Mesenchymal stem cell (in vitro differentiated cells and primary cell): ENCODE measurements at regions not wholly inside any gene's neighbourhood (a gene's known extent, or its start where the extent isn't known, plus 50 kb on each side); places are given as distances from the start of the nearest gene placed in this dataset.

Experiments used
- DNase-seq: peaks from one replicate; pipeline ENCODE4 v3.0.0-alpha.2; 2013
- H2AFZ ChIP-seq: one replicate; pipeline ENCODE4 v1.6.1; 2013; ENCODE audit warnings: low read depth, mild to moderate bottlenecking, control low read depth, inconsistent platforms, low read length, moderate library complexity
- H2AK5ac ChIP-seq: 2 replicates; pipeline ENCODE4 v1.6.1; 2013; ENCODE audit warnings: low read length, moderate library complexity, mild to moderate bottlenecking, inconsistent platforms; ENCODE audit not compliant: severe bottlenecking
- H2BK120ac ChIP-seq: one replicate; pipeline ENCODE4 v1.6.1; 2013; ENCODE audit warnings: low read depth, mild to moderate bottlenecking, inconsistent platforms, low read length, moderate library complexity
- H2BK12ac ChIP-seq, 2 experiments: one replicate each; pipeline ENCODE4 v1.6.1; 2013; ENCODE audit warnings: inconsistent platforms in 2 of 2, low read length in 2 of 2, mild to moderate bottlenecking in 2 of 2, moderate library complexity in 2 of 2, control low read depth in 1 of 2
- H2BK15ac ChIP-seq: one replicate; pipeline ENCODE4 v1.6.1; 2013; ENCODE audit warnings: mild to moderate bottlenecking, low read depth, inconsistent platforms; ENCODE audit not compliant: poor library complexity, severe bottlenecking
- H2BK5ac ChIP-seq: 2 replicates; pipeline ENCODE4 v1.6.1; 2013; ENCODE audit warnings: low read depth, mild to moderate bottlenecking, low read length, control low read depth, inconsistent platforms; ENCODE audit not compliant: poor library complexity, severe bottlenecking
- H3K14ac ChIP-seq, 2 experiments: one replicate each; pipeline ENCODE4 v1.6.1; 2013; ENCODE audit warnings: inconsistent platforms in 2 of 2, low read length in 2 of 2, control low read depth in 1 of 2, mild to moderate bottlenecking in 1 of 2, moderate library complexity in 1 of 2
- H3K18ac ChIP-seq, 2 experiments: one replicate each; pipeline ENCODE4 v1.6.1; 2013; ENCODE audit warnings: inconsistent platforms in 2 of 2, low read length in 2 of 2, control low read depth in 1 of 2, low read depth in 1 of 2, mild to moderate bottlenecking in 1 of 2
- H3K23ac ChIP-seq, 2 experiments: one replicate each; pipeline ENCODE4 v1.6.1; 2013; ENCODE audit warnings: inconsistent platforms in 2 of 2, low read length in 2 of 2, mild to moderate bottlenecking in 2 of 2, moderate library complexity in 2 of 2, control low read depth in 1 of 2
- H3K27ac ChIP-seq: 2 replicates; pipeline ENCODE4 v1.5.1; 2013; ENCODE audit warnings: mild to moderate bottlenecking, moderate library complexity, low read length, control low read depth, inconsistent platforms; ENCODE audit not compliant: poor library complexity, severe bottlenecking
- H3K27me3 ChIP-seq, 2 experiments: 2 replicates each; pipeline versions ENCODE4 v1.6.1 to v1.7.0; 2013; ENCODE audit warnings: low read length in 2 of 2, mild to moderate bottlenecking in 2 of 2, moderate library complexity in 2 of 2, control low read depth in 1 of 2, inconsistent platforms in 1 of 2; ENCODE audit not compliant: control insufficient read depth in 1 of 2, insufficient read depth in 1 of 2
- H3K36me3 ChIP-seq, 2 experiments: 2 replicates each; pipeline versions ENCODE4 v1.6.1 to v1.7.0; 2013; ENCODE audit warnings: low read length in 2 of 2, control low read depth in 1 of 2, inconsistent platforms in 1 of 2, low read depth in 1 of 2, mild to moderate bottlenecking in 1 of 2; ENCODE audit not compliant: insufficient read depth in 2 of 2, control insufficient read depth in 1 of 2
- H3K4ac ChIP-seq, 2 experiments: one replicate each; pipeline ENCODE4 v1.6.1; 2013; ENCODE audit warnings: inconsistent platforms in 2 of 2, low read length in 2 of 2, mild to moderate bottlenecking in 2 of 2, moderate library complexity in 2 of 2, control low read depth in 1 of 2, low read depth in 1 of 2
- H3K4me1 ChIP-seq: 2 replicates; pipeline ENCODE4 v1.6.1; 2013; ENCODE audit warnings: low read depth, low read length, control low read depth; ENCODE audit not compliant: control insufficient read depth, insufficient read depth
- H3K4me2 ChIP-seq: 2 replicates; pipeline ENCODE4 v1.6.1; 2013; ENCODE audit warnings: low read length, mild to moderate bottlenecking, inconsistent platforms; ENCODE audit not compliant: poor library complexity, severe bottlenecking
- H3K4me3 ChIP-seq, 2 experiments: 2 replicates each; pipeline versions ENCODE4 v1.5.1 to v1.7.0; 2013; ENCODE audit warnings: low read length in 2 of 2, mild to moderate bottlenecking in 2 of 2, control low read depth in 1 of 2, low read depth in 1 of 2; ENCODE audit not compliant: insufficient read depth in 1 of 2
- H3K79me1 ChIP-seq: replicated peaks from 2 replicates; pipeline ENCODE4 v1.6.1; 2013; ENCODE audit warnings: mild to moderate bottlenecking, control low read depth, low read length, inconsistent platforms; ENCODE audit not compliant: poor library complexity, severe bottlenecking
- H3K9ac ChIP-seq: 2 replicates; pipeline ENCODE4 v1.7.0; 2013; ENCODE audit warnings: mild to moderate bottlenecking, low read length, moderate library complexity
- H3K9me3 ChIP-seq: 2 replicates; pipeline ENCODE4 v1.7.0; 2013; ENCODE audit warnings: mild to moderate bottlenecking, low read length; ENCODE audit not compliant: control insufficient read depth
- H4K8ac ChIP-seq: one replicate; pipeline ENCODE4 v1.6.1; 2013; ENCODE audit warnings: inconsistent platforms, mild to moderate bottlenecking, low read length, moderate library complexity
- H4K91ac ChIP-seq: one replicate; pipeline ENCODE4 v1.6.1; 2013; ENCODE audit warnings: mild to moderate bottlenecking, low read length, inconsistent platforms
- WGBS: methylation state at CpG from one replicate; pipeline ENCODE4 v1.1.7; 2013; ENCODE audit warnings: mixed read lengths; 5-methylcytosine and 5-hydroxymethylcytosine counted together

GRCh38 chr19:29001597-29002245 lies 211.2 kb downstream of the UQCRFS1 start:
- no peak overlapping the region for H2BK5ac ChIP-seq
- H3K14ac ChIP-seq, result no peak overlapping the region
- no peaks in the 10 kb centered on the region for H3K36me3 ChIP-seq
- H3K9ac ChIP-seq, result peak overlapping the region; percentile 38
- no peak overlapping the region for H3K23ac ChIP-seq
- no peak overlapping the region for H2AK5ac ChIP-seq
- H3K9me3 ChIP-seq, result peaks cover 9% of the 10 kb centered on the region
- H3K4me3 ChIP-seq, result peak overlapping the region in 1 of 2 experiments; percentile 48
- H3K4me2 ChIP-seq, result no peak overlapping the region
- WGBS, result 71% methylated on average over 12 of the region's 12 CpGs
- H2AFZ ChIP-seq, result no peak overlapping the region
- H3K18ac ChIP-seq, result no peak overlapping the region
- H4K8ac ChIP-seq, result no peak overlapping the region
- no peak overlapping the region for H2BK12ac ChIP-seq
- no peak overlapping the region for H2BK120ac ChIP-seq
- no peak overlapping the region for H4K91ac ChIP-seq
- no peak overlapping the region for H3K27ac ChIP-seq
- H3K4me1 ChIP-seq, result peaks cover 5% of the 10 kb centered on the region
- H3K4ac ChIP-seq, result no peak overlapping the region
- no peak for DNase-seq
- no peaks in the 10 kb centered on the region for H3K27me3 ChIP-seq
- no peaks in the 10 kb centered on the region for H3K79me1 ChIP-seq
- H2BK15ac ChIP-seq, result no peak overlapping the region

DNA sequence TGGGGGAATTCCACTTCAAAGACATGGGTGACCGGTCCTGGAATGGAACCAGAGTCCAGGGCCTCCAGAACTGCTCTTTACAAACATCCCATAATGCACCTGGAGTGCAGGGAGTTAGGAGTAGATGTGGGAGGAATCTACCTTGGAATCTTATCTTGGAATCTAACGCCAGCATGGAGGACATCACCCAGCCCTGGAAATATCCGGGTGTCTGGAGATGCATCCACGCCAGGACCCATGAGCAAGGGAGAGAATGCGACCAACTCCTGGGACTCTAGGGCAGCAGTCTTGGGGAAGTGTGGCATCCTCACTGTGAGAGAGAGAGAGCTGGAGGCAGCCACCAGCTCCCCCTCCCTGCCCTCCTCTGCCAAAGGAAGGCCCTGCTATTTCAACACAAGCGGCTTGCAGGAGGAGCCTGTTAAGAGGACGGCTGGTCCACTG lies 211.8 kb downstream of the UQCRFS1 start:
- Histone ChIP-seq H3K27me3 (no peaks in the 10 kb centered on the region), H3K14ac (no peak overlapping the region), H3K23ac (no peak overlapping the region), H2BK120ac (no peak overlapping the region), H3K79me1 (no peaks in the 10 kb centered on the region), H2AFZ (no peak overlapping the region), H4K91ac (no peak overlapping the region), H3K4me3 (no peak overlapping the region), H3K9me3 (peaks cover 9% of the 10 kb centered on the region), H2BK15ac (no peak overlapping the region), H3K4me2 (no peak overlapping the region), H2BK12ac (no peak overlapping the region), H3K36me3 (no peaks in the 10 kb centered on the region), H3K4ac (no peak overlapping the region), H3K27ac (no peak overlapping the region), H3K4me1 (peaks cover 5% of the 10 kb centered on the region), H2BK5ac (no peak overlapping the region), H4K8ac (no peak overlapping the region), H2AK5ac (no peak overlapping the region), H3K18ac (no peak overlapping the region), H3K9ac (peak overlapping the region; percentile 38)
- DNase-seq, result no peak
- WGBS, result 73% methylated on average over 6 of the region's 7 CpGs

DNA sequence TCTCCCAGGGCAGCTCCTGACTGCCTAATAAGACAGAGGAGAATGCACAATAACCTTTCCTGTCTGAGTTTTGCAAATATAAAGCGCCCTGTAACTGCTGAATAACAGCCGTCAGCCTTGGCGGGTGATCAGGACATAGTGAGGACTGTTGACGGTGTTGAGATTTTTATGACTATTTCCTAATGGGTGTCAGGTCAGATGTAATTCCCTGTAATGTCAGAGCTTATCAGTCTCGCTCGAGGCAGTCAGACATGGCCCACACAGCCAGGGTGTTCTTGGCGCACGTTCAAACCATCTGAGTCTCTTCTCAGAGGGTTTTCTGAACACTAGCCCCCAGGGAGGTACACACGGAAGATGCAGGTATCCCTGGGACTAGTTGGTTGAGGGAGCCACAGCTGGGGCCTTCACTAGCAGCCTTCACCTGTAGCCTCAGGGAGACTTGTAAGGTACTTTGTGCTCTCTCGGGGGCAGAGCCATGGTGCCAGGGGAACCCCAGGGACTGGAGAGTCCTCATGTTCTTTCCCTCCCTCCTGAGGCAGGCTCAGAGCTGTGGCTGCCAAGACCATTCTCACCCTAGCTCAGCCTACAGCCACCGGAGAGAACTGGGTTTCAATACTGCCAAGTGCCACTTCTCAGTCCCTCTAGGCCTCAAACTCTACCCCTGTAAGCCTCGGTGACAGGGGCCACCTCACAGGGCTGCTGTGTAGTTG lies 213.1 kb downstream of the UQCRFS1 start:
- H2AFZ ChIP-seq, result no peak overlapping the region
- no peak overlapping the region for H2BK5ac ChIP-seq
- no peak overlapping the region for H3K23ac ChIP-seq
- no peaks in the 10 kb centered on the region for H3K27me3 ChIP-seq
- H3K36me3 ChIP-seq, result no peaks in the 10 kb centered on the region
- no peak overlapping the region for H4K91ac ChIP-seq
- no peaks in the 10 kb centered on the region for H3K79me1 ChIP-seq
- H3K14ac ChIP-seq, result no peak overlapping the region
- peaks cover 17% of the 10 kb centered on the region for H3K9me3 ChIP-seq
- no peak overlapping the region for H3K27ac ChIP-seq
- H2BK15ac ChIP-seq, result no peak overlapping the region
- no peak overlapping the region for H2AK5ac ChIP-seq
- no peak overlapping the region for H2BK120ac ChIP-seq
- no peak overlapping the region for H3K4me2 ChIP-seq
- H3K4ac ChIP-seq, result no peak overlapping the region
- no peak overlapping the region for H3K9ac ChIP-seq
- H3K4me1 ChIP-seq, result peaks cover 5% of the 10 kb centered on the region
- H3K4me3 ChIP-seq, result no peak overlapping the region
- DNase-seq, result no peak
- H4K8ac ChIP-seq, result no peak overlapping the region
- no peak overlapping the region for H2BK12ac ChIP-seq
- WGBS, result 85% methylated on average over 12 of the region's 12 CpGs
- H3K18ac ChIP-seq, result no peak overlapping the region

- H2BK120ac ChIP-seq, result no peak overlapping the region
- WGBS, result 50% methylated on average over 6 of the region's 6 CpGs
- peaks cover 5% of the 10 kb centered on the region for H3K4me1 ChIP-seq
- no peak for DNase-seq
- no peaks in the 10 kb centered on the region for H3K36me3 ChIP-seq
- no peak overlapping the region for H3K27ac ChIP-seq
- no peak overlapping the region for H2AFZ ChIP-seq
- H3K79me1 ChIP-seq, result no peaks in the 10 kb centered on the region
- H4K8ac ChIP-seq, result no peak overlapping the region
- H2BK5ac ChIP-seq, result no peak overlapping the region
- peaks cover 25% of the 10 kb centered on the region for H3K9me3 ChIP-seq
- no peak overlapping the region for H2BK12ac ChIP-seq
- no peak overlapping the region for H3K4me2 ChIP-seq
- H4K91ac ChIP-seq, result no peak overlapping the region
- no peak overlapping the region for H3K9ac ChIP-seq
- no peak overlapping the region for H3K14ac ChIP-seq
- H3K4me3 ChIP-seq, result no peak overlapping the region
- H3K27me3 ChIP-seq, result no peaks in the 10 kb centered on the region
- H2AK5ac ChIP-seq, result no peak overlapping the region
- H3K23ac ChIP-seq, result no peak overlapping the region
- H2BK15ac ChIP-seq, result no peak overlapping the region
- H3K18ac ChIP-seq, result no peak overlapping the region
- no peak overlapping the region for H3K4ac ChIP-seq
Measured at GRCh38 chr19:28998974-28999373, 214.0 kb downstream of the UQCRFS1 start.
